ENCODE measurements at regions not wholly inside any gene's neighbourhood (a gene's known extent, or its start where the extent isn't known, plus 50 kb on each side); places are given as distances from the start of the nearest gene placed in this dataset.

- WGBS, 2 donors, result 78 to 79% methylated on average over 5 of the region's 5 CpGs
- no peak for TF ChIP-seq POLR2A (IDR thresholded peaks at IDR 0.05)
- no peak for TF ChIP-seq CTCF (IDR thresholded peaks at IDR 0.05)
- intact Hi-C loops (cut with DNase I; ENCODE audit: low total_unique reads), result no loop called here
- H3K4me3 ChIP-seq (ENCODE audit: low read depth, poor library complexity, severe bottlenecking), result no peak overlapping the region
- DNase-seq (ENCODE audit: low spot score in 2 of 2), result no peak
Measured at GRCh38 chr21:32070126-32070525, 197.3 kb downstream of the HUNK start.

GRCh38 chr21:32065654-32066053 is 192.8 kb downstream of the HUNK start:
- WGBS, 2 donors, result 84 to 85% methylated on average over 10 of the region's 10 CpGs
- intact Hi-C loops (cut with DNase I; ENCODE audit: low total_unique reads), result no loop called here
- DNase-seq (ENCODE audit: low spot score in 2 of 2), result no peak
- no peak for TF ChIP-seq POLR2A (IDR thresholded peaks at IDR 0.05)
- TF ChIP-seq CTCF (IDR thresholded peaks at IDR 0.05), result no peak
- no peak overlapping the region for H3K4me3 ChIP-seq (ENCODE audit: low read depth, poor library complexity, severe bottlenecking)

- DNase-seq (ENCODE audit: low spot score in 2 of 2), result no peak
- intact Hi-C loops (cut with DNase I; ENCODE audit: low total_unique reads), result no loop called here
- H3K4me3 ChIP-seq (ENCODE audit: low read depth, poor library complexity, severe bottlenecking), result no peak overlapping the region
- WGBS, 2 donors, result 74 to 76% methylated on average over 6 of the region's 6 CpGs
- TF ChIP-seq POLR2A (IDR thresholded peaks at IDR 0.05) (no peak), CTCF (IDR thresholded peaks at IDR 0.05) (no peak)
Measured at GRCh38 chr21:32064281-32064910, 191.6 kb downstream of the HUNK start.

GRCh38 chr21:32062591-32063227 is 189.9 kb downstream of the HUNK start:
- intact Hi-C loops (cut with DNase I; ENCODE audit: low total_unique reads), result no loop called here

GRCh38 chr21:32061729-32062128 is 188.9 kb downstream of the HUNK start:
- WGBS, 2 donors, result 68 to 76% methylated on average over 1 of the region's 1 CpG
- no peak for TF ChIP-seq CTCF (IDR thresholded peaks at IDR 0.05)
- no peak overlapping the region for H3K4me3 ChIP-seq (ENCODE audit: low read depth, poor library complexity, severe bottlenecking)
- intact Hi-C loops (cut with DNase I; ENCODE audit: low total_unique reads), result no loop called here
- DNase-seq (ENCODE audit: low spot score in 2 of 2), result no peak

More at GRCh38 chr21:32062591-32063227, 189.9 kb downstream of the HUNK start:
- no peak for DNase-seq (ENCODE audit: low spot score in 2 of 2)
- H3K4me3 ChIP-seq (ENCODE audit: low read depth, poor library complexity, severe bottlenecking), result no peak overlapping the region
- TF ChIP-seq POLR2A (IDR thresholded peaks at IDR 0.05) (no peak), CTCF (IDR thresholded peaks at IDR 0.05) (no peak)
- 60 to 64% methylated on average over 6 of the region's 6 CpGs for WGBS, 2 donors

- no peak for DNase-seq (ENCODE audit: low spot score in 2 of 2)
Measured at GRCh38 chr21:32056791-32057190, 184.0 kb downstream of the HUNK start.

More at GRCh38 chr21:32056791-32057190, 184.0 kb downstream of the HUNK start:
- TF ChIP-seq POLR2A (IDR thresholded peaks at IDR 0.05) (no peak), CTCF (IDR thresholded peaks at IDR 0.05) (no peak)
- 84 to 85% methylated on average over 8 of the region's 8 CpGs for WGBS, 2 donors
- no peak overlapping the region for H3K4me3 ChIP-seq (ENCODE audit: low read depth, poor library complexity, severe bottlenecking)
- intact Hi-C loops (cut with DNase I; ENCODE audit: low total_unique reads), result no loop called here

All from lower leg skin (tissue), 4 donors.